Activated CD4-positive, alpha-beta T cell treated with anti-CD3 and anti-CD28 coated beads, Interleukin-2, Interleukin-4, amounts not matched to agents 100 ng/mL and 50 ng/mL, durations not matched to agents 16 hours and 8 hours (primary cell): ENCODE measurements at regions not wholly inside any gene's neighbourhood (a gene's known extent, or its start where the extent isn't known, plus 50 kb on each side); places are given as distances from the start of the nearest gene placed in this dataset.

Experiments
- DNase-seq: peaks from one replicate; pipeline ENCODE4 v3.0.0-alpha.2; 2020; ENCODE audit warnings: low spot score

- no peak for DNase-seq
Measured at GRCh38 chr13:31853643-31854326, 114.5 kb downstream of the RXFP2 start.

- DNase-seq, result no peak
Measured at GRCh38 chr13:31859571-31859970, 120.2 kb downstream of the RXFP2 start.

GRCh38 chr13:31860002-31860401 is 120.7 kb downstream of the RXFP2 start:
- no peak for DNase-seq

- no peak for DNase-seq
Measured at GRCh38 chr13:31862828-31863227, 123.5 kb downstream of the RXFP2 start.

GRCh38 chr13:31864307-31864706 is 125.0 kb downstream of the RXFP2 start:
- DNase-seq, result no peak

- no peak for DNase-seq
Measured at GRCh38 chr13:31866099-31866498, 126.8 kb downstream of the RXFP2 start.

GRCh38 chr13:31867709-31868108 is 128.4 kb downstream of the RXFP2 start:
- DNase-seq, result no peak

- DNase-seq, result no peak
Measured at GRCh38 chr13:31869582-31869981, 130.3 kb downstream of the RXFP2 start.

GRCh38 chr13:31870511-31870910 is 131.2 kb downstream of the RXFP2 start:
- DNase-seq, result no peak

GRCh38 chr13:31873145-31873544 is 133.8 kb downstream of the RXFP2 start:
- no peak for DNase-seq

GRCh38 chr13:31875134-31875533 is 135.8 kb downstream of the RXFP2 start:
- DNase-seq, result no peak

- DNase-seq, result no peak
Measured at GRCh38 chr13:31878052-31878451, 138.7 kb downstream of the RXFP2 start.

- no peak for DNase-seq
Measured at GRCh38 chr13:31878495-31878894, 139.2 kb downstream of the RXFP2 start.

- no peak for DNase-seq
Measured at GRCh38 chr13:31878955-31879354, 139.6 kb downstream of the RXFP2 start.

GRCh38 chr13:31880851-31881494 is 141.6 kb downstream of the RXFP2 start:
- no peak for DNase-seq

- no peak for DNase-seq
Measured at GRCh38 chr13:31881495-31881882, 142.2 kb downstream of the RXFP2 start.

GRCh38 chr13:31882794-31883193 is 143.5 kb downstream of the RXFP2 start:
- DNase-seq, result no peak

- no peak for DNase-seq
Measured at GRCh38 chr13:31884556-31884955, 145.2 kb downstream of the RXFP2 start.

- no peak for DNase-seq
Measured at GRCh38 chr13:31885994-31886393, 145.6 kb upstream of the FRY start.

- DNase-seq, result no peak
Measured at GRCh38 chr13:31887286-31887685, 144.3 kb upstream of the FRY start.

- DNase-seq, result no peak
Measured at GRCh38 chr13:31890946-31891345, 140.6 kb upstream of the FRY start.

- no peak for DNase-seq
Measured at GRCh38 chr13:31891472-31891871, 140.1 kb upstream of the FRY start.

- DNase-seq, result no peak
Measured at GRCh38 chr13:31894931-31895330, 136.6 kb upstream of the FRY start.

GRCh38 chr13:31895691-31896090 is 135.9 kb upstream of the FRY start:
- no peak for DNase-seq
